Loucy (cell line): ENCODE measurements at regions not wholly inside any gene's neighbourhood (a gene's known extent, or its start where the extent isn't known, plus 50 kb on each side); places are given as distances from the start of the nearest gene placed in this dataset.

Experiments
- H2AFZ ChIP-seq: fragments of 200-600 bp; sonication (generic); 2 replicates; pipeline ENCODE4 v1.6.0; 2016; ENCODE audit warnings: antibody characterized with exemption, mild to moderate bottlenecking, low read length, moderate library complexity
- H3F3A ChIP-seq: fragments of 200-600 bp; 2 replicates; pipeline ENCODE4 v1.6.0; 2016; ENCODE audit warnings: antibody characterized with exemption, low read depth, mild to moderate bottlenecking
- H3K27me3 ChIP-seq: fragments of 200-600 bp; sonication (generic); 2 replicates; pipeline ENCODE4 v1.6.1; 2014; ENCODE audit warnings: low read length, mild to moderate bottlenecking; ENCODE audit not compliant: insufficient read depth, poor library complexity, severe bottlenecking
- H3K36me3 ChIP-seq: fragments of 200-600 bp; sonication (generic); 2 replicates; pipeline ENCODE4 v1.6.1; 2016; ENCODE audit warnings: low read length; ENCODE audit not compliant: insufficient read depth
- H3K4me1 ChIP-seq: fragments of 200-600 bp; sonication (generic); 2 replicates; pipeline ENCODE4 v1.5.1; 2014; ENCODE audit warnings: low read length, mild to moderate bottlenecking; ENCODE audit not compliant: insufficient read depth, poor library complexity, severe bottlenecking
- H3K4me2 ChIP-seq: fragments of 200-600 bp; sonication (generic); 2 replicates; pipeline ENCODE4 v1.6.0; 2014; ENCODE audit warnings: antibody characterized with exemption, low read length, low read depth, mild to moderate bottlenecking; ENCODE audit not compliant: poor library complexity, severe bottlenecking
- H3K4me3 ChIP-seq: fragments of 200-600 bp; sonication (generic); 2 replicates; pipeline ENCODE4 v1.5.1; 2014; ENCODE audit warnings: low read length, mild to moderate bottlenecking, mixed read lengths; ENCODE audit not compliant: poor library complexity, severe bottlenecking
- H3K79me2 ChIP-seq: fragments of 200-600 bp; sonication (generic); 2 replicates; pipeline ENCODE4 v1.6.1; 2014; ENCODE audit warnings: low read length; ENCODE audit not compliant: insufficient read depth
- H3K9ac ChIP-seq: fragments of 200-600 bp; sonication (generic); 2 replicates; pipeline ENCODE4 v1.6.0; 2014; ENCODE audit warnings: mild to moderate bottlenecking, low read depth, low read length, moderate library complexity; ENCODE audit not compliant: poor library complexity, severe bottlenecking
- H3K9me2 ChIP-seq: fragments of 200-600 bp; sonication (generic); replicated peaks from 2 replicates; pipeline ENCODE4 v1.6.1; 2016; ENCODE audit warnings: low read depth, low read length, mixed read lengths
- H3K9me3 ChIP-seq: fragments of 200-600 bp; sonication (generic); 2 replicates; pipeline ENCODE4 v1.6.1; 2014; ENCODE audit warnings: mild to moderate bottlenecking, antibody characterized with exemption, low read length, low read depth; ENCODE audit not compliant: insufficient read depth
- H4K20me1 ChIP-seq: fragments of 200-600 bp; sonication (generic); 2 replicates; pipeline ENCODE4 v1.6.0; 2014; ENCODE audit warnings: antibody characterized with exemption, low read length, mild to moderate bottlenecking; ENCODE audit not compliant: insufficient read depth, poor library complexity, severe bottlenecking
- EZH2phosphoT487 ChIP-seq: fragments of 200-600 bp; IDR thresholded peaks from 2 replicates; pipeline ENCODE4 v1.6.1; 2018; ENCODE audit warnings: antibody characterized with exemption, mild to moderate bottlenecking, moderate library complexity, borderline replicate concordance
- TF ChIP-seq, protein P1 (sequence below): fragments of 200-600 bp; sonication (generic); conservative IDR thresholded peaks from 2 replicates; pipeline ENCODE4 v1.5.1; 2014; ENCODE audit warnings: mild to moderate bottlenecking, antibody characterized with exemption, low read length

DNA sequence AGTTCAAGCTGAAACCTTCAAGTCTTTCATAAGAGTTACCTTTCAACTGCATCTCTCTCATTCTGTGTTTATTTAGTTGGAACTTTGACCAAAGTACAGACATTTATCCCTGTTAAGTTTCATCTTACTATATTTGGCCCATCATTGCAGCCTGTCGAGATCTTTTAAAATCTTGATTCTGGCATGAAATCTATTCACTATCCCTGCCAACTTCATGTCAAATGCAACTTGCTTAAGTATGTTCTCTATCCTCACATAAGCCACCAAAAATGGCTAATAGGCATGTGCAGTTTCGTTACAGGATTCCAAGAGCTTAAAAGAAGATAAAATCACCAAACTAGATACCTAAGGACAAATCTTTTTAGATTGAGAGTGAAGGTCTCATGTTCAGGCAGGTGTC is 117.5 kb upstream of the KCNQ5 start:
- H3K9me2 ChIP-seq = no peaks in the 10 kb centered on the region
- TF ChIP-seq EZH2phosphoT487 = no peak
- TF ChIP-seq, protein P1, sequence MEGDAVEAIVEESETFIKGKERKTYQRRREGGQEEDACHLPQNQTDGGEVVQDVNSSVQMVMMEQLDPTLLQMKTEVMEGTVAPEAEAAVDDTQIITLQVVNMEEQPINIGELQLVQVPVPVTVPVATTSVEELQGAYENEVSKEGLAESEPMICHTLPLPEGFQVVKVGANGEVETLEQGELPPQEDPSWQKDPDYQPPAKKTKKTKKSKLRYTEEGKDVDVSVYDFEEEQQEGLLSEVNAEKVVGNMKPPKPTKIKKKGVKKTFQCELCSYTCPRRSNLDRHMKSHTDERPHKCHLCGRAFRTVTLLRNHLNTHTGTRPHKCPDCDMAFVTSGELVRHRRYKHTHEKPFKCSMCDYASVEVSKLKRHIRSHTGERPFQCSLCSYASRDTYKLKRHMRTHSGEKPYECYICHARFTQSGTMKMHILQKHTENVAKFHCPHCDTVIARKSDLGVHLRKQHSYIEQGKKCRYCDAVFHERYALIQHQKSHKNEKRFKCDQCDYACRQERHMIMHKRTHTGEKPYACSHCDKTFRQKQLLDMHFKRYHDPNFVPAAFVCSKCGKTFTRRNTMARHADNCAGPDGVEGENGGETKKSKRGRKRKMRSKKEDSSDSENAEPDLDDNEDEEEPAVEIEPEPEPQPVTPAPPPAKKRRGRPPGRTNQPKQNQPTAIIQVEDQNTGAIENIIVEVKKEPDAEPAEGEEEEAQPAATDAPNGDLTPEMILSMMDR = no peak
- H2AFZ ChIP-seq = no peak overlapping the region
- H3K79me2 ChIP-seq = no peaks in the 10 kb centered on the region
- H3F3A ChIP-seq = no peaks in the 10 kb centered on the region
- H3K9ac ChIP-seq = no peak overlapping the region
- H3K36me3 ChIP-seq = no peaks in the 10 kb centered on the region
- no peak overlapping the region for H3K4me3 ChIP-seq
- H3K4me1 ChIP-seq = no peaks in the 10 kb centered on the region
- no peaks in the 10 kb centered on the region for H3K27me3 ChIP-seq
- no peaks in the 10 kb centered on the region for H3K9me3 ChIP-seq
- no peak overlapping the region for H3K4me2 ChIP-seq
- H4K20me1 ChIP-seq = no peaks in the 10 kb centered on the region

DNA sequence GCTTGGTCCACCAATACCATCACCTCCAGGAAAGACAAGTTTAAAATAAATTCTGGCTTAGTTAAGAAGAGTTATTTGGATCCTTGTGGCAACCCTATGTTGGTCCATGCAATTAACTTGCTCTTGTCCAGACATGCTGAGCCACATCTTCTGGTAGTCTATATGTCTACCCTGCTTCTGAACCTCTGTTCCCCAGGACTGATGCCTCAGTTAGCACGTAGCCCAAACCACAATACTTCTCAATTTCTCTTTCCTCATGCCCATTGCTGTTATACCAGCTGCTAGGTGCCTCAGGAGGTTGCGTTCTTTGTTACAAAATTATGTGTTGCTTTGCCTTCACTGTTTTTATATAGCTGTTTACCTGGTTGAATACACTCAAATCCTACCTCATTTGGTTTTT is 116.4 kb upstream of the KCNQ5 start:
- no peak overlapping the region for H3K4me2 ChIP-seq
- no peak overlapping the region for H2AFZ ChIP-seq
- no peaks in the 10 kb centered on the region for H4K20me1 ChIP-seq
- H3K9me3 ChIP-seq = no peaks in the 10 kb centered on the region
- no peaks in the 10 kb centered on the region for H3K27me3 ChIP-seq
- TF ChIP-seq, protein P1 = no peak
- no peak for TF ChIP-seq EZH2phosphoT487
- H3K4me3 ChIP-seq = no peak overlapping the region
- H3K79me2 ChIP-seq = no peaks in the 10 kb centered on the region
- no peaks in the 10 kb centered on the region for H3F3A ChIP-seq
- H3K9me2 ChIP-seq = no peaks in the 10 kb centered on the region
- no peaks in the 10 kb centered on the region for H3K4me1 ChIP-seq
- no peak overlapping the region for H3K9ac ChIP-seq
- H3K36me3 ChIP-seq = no peaks in the 10 kb centered on the region

DNA sequence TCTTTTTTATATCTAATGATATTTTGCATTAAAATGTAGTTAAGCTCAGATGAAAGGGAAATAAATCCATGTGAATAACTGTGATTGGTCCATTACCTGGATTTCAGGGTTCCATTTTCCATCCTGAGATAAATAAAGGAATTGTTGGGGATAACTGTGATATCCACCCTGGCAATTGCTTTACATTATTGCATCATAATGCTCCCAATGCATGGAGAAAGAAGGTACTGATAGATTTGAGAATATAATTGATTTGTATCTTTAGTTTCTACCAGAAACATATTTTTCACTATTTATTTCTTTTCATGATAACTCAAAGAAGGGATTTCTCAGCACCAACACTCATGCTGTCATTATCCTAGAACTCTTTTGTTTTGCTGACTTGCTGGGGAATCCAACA is 102.0 kb upstream of the KCNQ5 start:
- Histone ChIP-seq H3K9me2 (no peaks in the 10 kb centered on the region), H3K79me2 (no peaks in the 10 kb centered on the region), H3K9me3 (no peaks in the 10 kb centered on the region), H3K27me3 (no peaks in the 10 kb centered on the region), H3K36me3 (no peaks in the 10 kb centered on the region), H4K20me1 (no peaks in the 10 kb centered on the region), H3K9ac (no peak overlapping the region), H2AFZ (no peak overlapping the region), H3K4me3 (no peak overlapping the region), H3K4me2 (no peak overlapping the region), H3F3A (no peaks in the 10 kb centered on the region), H3K4me1 (no peaks in the 10 kb centered on the region)
- TF ChIP-seq, protein P1 = no peak
- TF ChIP-seq EZH2phosphoT487 = no peak
